Urinary bladder (tissue), 3 donors: ENCODE measurements at regions not wholly inside any gene's neighbourhood (a gene's known extent, or its start where the extent isn't known, plus 50 kb on each side); places are given as distances from the start of the nearest gene placed in this dataset.

Experiments used
- DNase-seq: peaks from one replicate; pipeline ENCODE4 v3.0.0-alpha.2; 2015; ENCODE audit errors: extremely low spot score
- H3K27ac ChIP-seq: one replicate; pipeline ENCODE4 v1.5.1; 2013; ENCODE audit warnings: low read depth, mild to moderate bottlenecking, moderate library complexity
- H3K36me3 ChIP-seq: one replicate; pipeline ENCODE4 v1.6.1; 2013; ENCODE audit warnings: mild to moderate bottlenecking, moderate library complexity; ENCODE audit not compliant: insufficient read depth
- H3K4me1 ChIP-seq: one replicate; pipeline ENCODE4 v1.6.1; 2013; ENCODE audit warnings: mild to moderate bottlenecking, moderate library complexity; ENCODE audit not compliant: insufficient read depth
- H3K4me3 ChIP-seq: one replicate; pipeline ENCODE4 v1.5.1; 2013; ENCODE audit warnings: low read depth, low read length
- WGBS: extraction: QIAGEN DNeasy Blood & Tissue Kit; methylation state at CpG from one replicate; pipeline ENCODE4 v1.1.7; 2013; 5-methylcytosine and 5-hydroxymethylcytosine counted together
- donor health status: healthy with polysubstance abuse.
- donor health status: healthy.

GRCh38 chrY:7458301-7459078, 546.9 kb upstream of the AMELY start:
- 21% methylated on average over 1 of the region's 1 CpG for WGBS
- Histone ChIP-seq H3K27ac (no peak overlapping the region), H3K4me1 (no peaks in the 10 kb centered on the region), H3K4me3 (no peak overlapping the region), H3K36me3 (no peaks in the 10 kb centered on the region)
- no peak for DNase-seq

- Histone ChIP-seq H3K36me3 (no peaks in the 10 kb centered on the region), H3K4me3 (no peak overlapping the region), H3K27ac (no peak overlapping the region), H3K4me1 (no peaks in the 10 kb centered on the region)
- no peak for DNase-seq
- 75% methylated on average over 4 of the region's 4 CpGs for WGBS
These were observed 545.9 kb upstream of the AMELY start for GRCh38 chrY:7457286-7458015.

- 23% methylated on average over 4 of the region's 4 CpGs for WGBS
- no peaks in the 10 kb centered on the region for H3K36me3 ChIP-seq
- no peak overlapping the region for H3K27ac ChIP-seq
- no peaks in the 10 kb centered on the region for H3K4me1 ChIP-seq
- DNase-seq = no peak
- no peak overlapping the region for H3K4me3 ChIP-seq
These were observed 544.1 kb upstream of the AMELY start for GRCh38 chrY:7455626-7456025.

GRCh38 chrY:7453336-7453735, 541.8 kb upstream of the AMELY start:
- WGBS = 91% methylated on average over 5 of the region's 5 CpGs
- H3K4me3 ChIP-seq = no peak overlapping the region

GRCh38 chrY:7452246-7452645, 540.7 kb upstream of the AMELY start:
- Histone ChIP-seq H3K4me1 (no peaks in the 10 kb centered on the region), H3K4me3 (no peak overlapping the region), H3K27ac (no peak overlapping the region), H3K36me3 (no peaks in the 10 kb centered on the region)
- no peak for DNase-seq
- 84% methylated on average over 9 of the region's 9 CpGs for WGBS

More at GRCh38 chrY:7453336-7453735, 541.8 kb upstream of the AMELY start:
- H3K36me3 ChIP-seq = no peaks in the 10 kb centered on the region
- H3K4me1 ChIP-seq = no peaks in the 10 kb centered on the region
- H3K27ac ChIP-seq = no peak overlapping the region
- DNase-seq = no peak

GRCh38 chrY:7449860-7450259, 538.3 kb upstream of the AMELY start:
- H3K27ac ChIP-seq = no peak overlapping the region
- H3K4me3 ChIP-seq = no peak overlapping the region
- no peaks in the 10 kb centered on the region for H3K4me1 ChIP-seq
- no peaks in the 10 kb centered on the region for H3K36me3 ChIP-seq
- DNase-seq = peak; percentile 39
- WGBS = 86% methylated on average over 2 of the region's 2 CpGs

GRCh38 chrY:7448687-7449086, 537.1 kb upstream of the AMELY start:
- Histone ChIP-seq H3K4me3 (no peak overlapping the region), H3K4me1 (no peaks in the 10 kb centered on the region), H3K36me3 (no peaks in the 10 kb centered on the region), H3K27ac (no peak overlapping the region)
- no peak for DNase-seq
- 65% methylated on average over 3 of the region's 3 CpGs for WGBS

GRCh38 chrY:7447881-7448516, 536.4 kb upstream of the AMELY start:
- no peak overlapping the region for H3K27ac ChIP-seq
- H3K4me3 ChIP-seq = no peak overlapping the region
- no peaks in the 10 kb centered on the region for H3K4me1 ChIP-seq
- DNase-seq = no peak
- WGBS = 71% methylated on average over 8 of the region's 8 CpGs
- H3K36me3 ChIP-seq = no peaks in the 10 kb centered on the region

GRCh38 chrY:7444141-7444540, 532.6 kb upstream of the AMELY start:
- H3K4me3 ChIP-seq = no peak overlapping the region
- WGBS = 41% methylated on average over 3 of the region's 3 CpGs
- no peaks in the 10 kb centered on the region for H3K4me1 ChIP-seq
- no peak for DNase-seq
- no peak overlapping the region for H3K27ac ChIP-seq
- H3K36me3 ChIP-seq = no peaks in the 10 kb centered on the region

GRCh38 chrY:7440796-7441530, 529.4 kb upstream of the AMELY start:
- no peaks in the 10 kb centered on the region for H3K36me3 ChIP-seq
- 39% methylated on average over 4 of the region's 4 CpGs for WGBS
- H3K4me1 ChIP-seq = no peaks in the 10 kb centered on the region
- no peak overlapping the region for H3K4me3 ChIP-seq
- DNase-seq = no peak
- no peak overlapping the region for H3K27ac ChIP-seq

- no peaks in the 10 kb centered on the region for H3K36me3 ChIP-seq
- WGBS = 89% methylated on average over 1 of the region's 1 CpG
- no peaks in the 10 kb centered on the region for H3K4me1 ChIP-seq
- H3K27ac ChIP-seq = no peak overlapping the region
- no peak for DNase-seq
- H3K4me3 ChIP-seq = no peak overlapping the region
These were observed 525.5 kb upstream of the AMELY start for GRCh38 chrY:7437086-7437485.

GRCh38 chrY:7433817-7434809, 522.6 kb upstream of the AMELY start:
- no peaks in the 10 kb centered on the region for H3K4me1 ChIP-seq
- H3K36me3 ChIP-seq = no peaks in the 10 kb centered on the region
- no peak for DNase-seq
- H3K27ac ChIP-seq = no peak overlapping the region
- no peak overlapping the region for H3K4me3 ChIP-seq
- WGBS = 82% methylated on average over 10 of the region's 10 CpGs
